Ovary (tissue), 3 donors: ENCODE measurements at regions not wholly inside any gene's neighbourhood (a gene's known extent, or its start where the extent isn't known, plus 50 kb on each side); places are given as distances from the start of the nearest gene placed in this dataset.

Experiments used
- EP300 ChIP-seq: sonication (generic); formaldehyde crosslinking; IDR thresholded peaks from one replicate; pipeline ENCODE4 v1.6.1; 2017; ENCODE audit warnings: antibody characterized with exemption
- POLR2A ChIP-seq: fragments of 450-650 bp; IDR thresholded peaks from one replicate; pipeline ENCODE4 v1.6.1; 2017; ENCODE audit warnings: antibody characterized with exemption, mild to moderate bottlenecking, moderate library complexity
- TF ChIP-seq, protein P1 (sequence below), 3 donors: fragments of 450-650 bp in 2 of 3; fragments of 200-600 bp in 1 of 3; IDR thresholded peaks; one replicate each; pipeline versions ENCODE4 v1.5.1 to v1.8.0; 2016 to 2022; ENCODE audit warnings: antibody characterized with exemption in 3 of 3, mild to moderate bottlenecking in 1 of 3
- donor health status: DM: no; HTN: no; CAD: no.

DNA sequence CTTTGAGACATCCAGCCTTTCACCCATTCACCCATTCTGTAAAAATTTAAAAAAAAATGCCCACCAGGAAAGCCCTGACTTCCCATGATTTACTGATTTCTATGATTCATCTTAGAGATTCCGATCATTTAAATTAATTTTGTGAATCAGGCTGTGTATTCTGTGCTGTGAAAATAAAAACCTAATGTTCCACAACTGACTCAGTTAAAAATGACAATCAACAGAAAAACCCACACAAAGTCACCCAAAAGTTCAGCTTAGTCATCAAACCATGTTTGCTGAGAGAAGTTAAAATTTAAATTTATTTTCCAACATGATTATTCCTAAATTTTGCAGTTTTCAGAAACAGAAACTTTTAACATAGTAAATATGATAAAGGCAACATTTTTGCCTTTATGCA, 509.9 kb downstream of the TENT5A start:
- TF ChIP-seq, protein P1, sequence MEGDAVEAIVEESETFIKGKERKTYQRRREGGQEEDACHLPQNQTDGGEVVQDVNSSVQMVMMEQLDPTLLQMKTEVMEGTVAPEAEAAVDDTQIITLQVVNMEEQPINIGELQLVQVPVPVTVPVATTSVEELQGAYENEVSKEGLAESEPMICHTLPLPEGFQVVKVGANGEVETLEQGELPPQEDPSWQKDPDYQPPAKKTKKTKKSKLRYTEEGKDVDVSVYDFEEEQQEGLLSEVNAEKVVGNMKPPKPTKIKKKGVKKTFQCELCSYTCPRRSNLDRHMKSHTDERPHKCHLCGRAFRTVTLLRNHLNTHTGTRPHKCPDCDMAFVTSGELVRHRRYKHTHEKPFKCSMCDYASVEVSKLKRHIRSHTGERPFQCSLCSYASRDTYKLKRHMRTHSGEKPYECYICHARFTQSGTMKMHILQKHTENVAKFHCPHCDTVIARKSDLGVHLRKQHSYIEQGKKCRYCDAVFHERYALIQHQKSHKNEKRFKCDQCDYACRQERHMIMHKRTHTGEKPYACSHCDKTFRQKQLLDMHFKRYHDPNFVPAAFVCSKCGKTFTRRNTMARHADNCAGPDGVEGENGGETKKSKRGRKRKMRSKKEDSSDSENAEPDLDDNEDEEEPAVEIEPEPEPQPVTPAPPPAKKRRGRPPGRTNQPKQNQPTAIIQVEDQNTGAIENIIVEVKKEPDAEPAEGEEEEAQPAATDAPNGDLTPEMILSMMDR (IDR thresholded peaks at IDR 0.05) = no peak
- TF ChIP-seq EP300 = no peak
- TF ChIP-seq POLR2A = no peak
